GM21528 (cell line): ENCODE measurements at regions not wholly inside any gene's neighbourhood (a gene's known extent, or its start where the extent isn't known, plus 50 kb on each side); places are given as distances from the start of the nearest gene placed in this dataset.
"Not testable (repeated sequence)": the region's sequence is repeated elsewhere in the genome, so short reads cannot be mapped to it uniquely, and the experiment has no call there.

ENCODE experiments used
- ATAC-seq: cut with Tn5 transposase; IDR thresholded peaks from one replicate; pipeline ENCODE4 v1.9.1; 2021; ENCODE audit warnings: mild to moderate bottlenecking, moderate library complexity; ENCODE audit not compliant: unreplicated experiment, low FRiP score

DNA sequence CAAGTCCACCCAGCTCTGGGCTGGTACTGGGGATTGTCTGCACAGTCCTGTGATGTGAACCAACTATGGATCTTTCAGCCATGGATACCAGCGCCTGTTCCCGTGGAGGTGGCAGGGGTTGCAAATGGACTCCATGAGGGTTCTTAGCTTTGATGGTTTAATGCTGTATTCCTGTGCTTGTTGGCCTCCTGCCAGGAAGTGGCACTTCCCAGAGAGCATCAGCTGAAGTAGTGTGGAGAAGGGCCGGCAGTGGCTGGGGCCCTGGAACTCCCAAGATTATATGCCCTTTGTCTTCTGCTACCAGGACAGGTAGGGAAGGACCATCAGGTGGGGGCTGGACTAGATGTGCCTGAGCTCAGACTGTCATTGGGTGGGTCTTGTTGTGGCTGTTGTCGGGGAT lies 1104.8 kb upstream of the COX7C start:
- ATAC-seq = no peak

DNA sequence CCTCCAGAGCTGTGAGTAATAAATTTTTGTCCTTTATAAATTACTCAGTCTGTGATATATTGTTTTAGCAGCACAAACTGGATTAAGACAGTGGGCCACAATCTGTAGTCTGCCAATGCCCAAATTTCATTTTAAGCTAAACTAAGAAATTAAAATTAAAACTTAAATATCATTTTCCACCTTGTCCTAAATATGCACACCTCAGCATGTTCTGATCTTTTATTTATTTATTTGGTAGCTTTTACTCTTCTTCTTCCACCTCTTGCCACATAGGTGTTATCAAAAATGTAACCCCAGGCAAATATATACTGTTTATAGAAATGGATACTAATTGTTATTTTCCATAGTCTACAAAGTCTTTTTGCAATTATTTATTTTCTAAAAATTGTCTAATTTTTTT lies 1102.2 kb upstream of the COX7C start:
- ATAC-seq = no peak

DNA sequence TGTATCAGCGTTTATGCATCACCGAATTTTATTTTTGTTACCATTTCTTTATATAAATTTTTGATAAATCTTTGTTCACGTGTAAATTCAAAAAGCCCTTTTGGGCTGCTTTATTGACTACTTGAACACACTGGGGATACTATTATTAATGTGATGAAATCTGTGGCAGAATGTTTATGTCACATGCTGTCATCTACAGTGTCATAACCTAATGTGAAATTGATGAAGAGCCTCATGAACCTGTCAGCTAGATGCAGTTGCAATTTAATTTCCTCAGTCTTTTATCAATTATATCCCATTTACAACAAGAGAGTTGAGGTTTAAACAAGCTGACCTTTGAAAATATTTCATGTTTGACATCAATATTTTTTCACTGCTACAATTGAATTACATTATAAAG lies 1100.4 kb upstream of the COX7C start:
- no peak for ATAC-seq

DNA sequence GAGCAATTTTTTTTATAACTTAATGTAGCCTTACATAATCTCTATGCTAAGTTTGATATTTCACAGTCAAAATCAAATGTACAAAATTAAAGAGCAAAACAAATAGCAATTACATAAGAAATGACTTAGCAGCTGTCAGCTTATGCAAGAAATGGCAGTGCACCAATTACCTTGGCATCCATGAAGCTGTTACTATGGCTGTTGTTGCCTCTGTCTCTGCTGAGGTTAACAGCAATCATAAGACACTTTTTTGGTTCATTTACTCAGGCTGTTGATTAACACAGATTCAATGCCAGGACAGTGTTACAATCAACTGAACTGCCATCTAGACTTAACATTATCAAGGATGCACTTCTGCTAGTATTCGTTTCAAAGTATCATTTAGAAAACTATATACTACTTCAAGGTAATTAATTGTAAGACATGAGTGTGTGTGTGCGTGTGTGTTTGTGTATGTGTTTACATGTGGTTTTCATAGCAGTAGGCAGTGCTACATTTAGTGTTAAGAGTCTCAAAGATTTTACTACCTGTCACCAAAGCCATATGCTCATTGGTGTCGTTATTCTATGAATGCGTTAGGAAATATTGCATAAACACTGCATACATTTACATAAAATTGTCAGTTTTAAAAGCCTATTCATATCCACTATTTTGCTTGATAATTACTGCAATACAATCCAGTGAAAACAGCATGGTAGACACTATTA lies 1084.2 kb upstream of the COX7C start:
- no peak for ATAC-seq

DNA sequence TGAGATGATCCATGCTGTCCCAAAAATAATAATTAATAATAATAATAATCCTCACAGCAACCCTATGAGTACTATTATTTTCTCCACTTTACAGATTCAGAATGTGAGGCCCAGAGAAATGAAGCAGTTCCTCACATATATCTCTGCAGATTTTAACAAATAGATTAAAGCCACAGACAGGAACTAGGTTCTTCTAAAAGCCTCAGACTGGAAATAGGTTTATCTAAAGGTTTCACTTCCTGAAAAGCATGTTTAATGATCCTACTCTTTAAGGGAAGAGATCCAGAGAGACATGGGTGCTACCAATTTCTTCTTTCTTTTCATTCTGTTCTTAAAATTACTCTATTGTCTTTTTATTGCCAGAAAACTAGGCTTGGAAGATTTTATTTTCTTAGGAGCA lies 1079.4 kb upstream of the COX7C start:
- no peak for ATAC-seq

DNA sequence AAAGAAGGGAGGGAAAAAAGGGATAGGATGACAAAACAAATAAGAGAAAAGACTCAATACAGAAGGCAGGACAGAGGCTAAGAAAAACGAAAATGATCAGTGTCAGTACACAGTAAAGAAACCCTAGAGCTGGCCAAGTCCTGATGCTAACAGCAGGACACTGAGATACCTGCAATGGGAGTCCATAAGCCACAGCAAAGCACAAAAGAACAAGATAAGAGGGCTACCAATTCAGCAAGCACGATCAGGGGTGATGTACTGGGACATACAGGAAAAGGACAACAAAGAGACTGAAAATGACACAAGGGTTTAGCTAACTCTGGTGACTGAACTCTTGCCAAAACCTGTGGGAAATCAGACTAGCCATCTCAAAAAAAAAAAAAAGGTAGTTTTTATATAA lies 1072.6 kb upstream of the COX7C start:
- ATAC-seq = no peak

DNA sequence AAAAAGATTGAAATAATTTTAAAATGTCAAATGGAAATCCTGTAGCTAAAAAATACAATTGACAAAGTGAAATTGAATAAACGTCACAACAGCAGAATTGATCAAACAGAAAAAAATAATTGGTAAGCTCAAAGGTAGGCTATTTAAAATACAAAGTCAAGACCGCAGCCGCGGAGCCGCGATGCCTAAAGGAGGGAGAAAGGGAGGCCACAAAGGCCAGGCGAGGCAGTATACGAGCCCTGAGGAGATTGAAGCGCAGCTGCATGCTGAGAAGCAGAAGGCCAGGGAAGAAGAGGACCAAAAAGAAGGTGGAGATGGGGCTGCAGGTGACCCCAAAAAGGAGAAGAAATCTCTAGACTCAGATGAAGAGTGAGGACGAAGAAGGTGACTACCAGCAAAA lies 1068.5 kb upstream of the COX7C start:
- no peak for ATAC-seq

DNA sequence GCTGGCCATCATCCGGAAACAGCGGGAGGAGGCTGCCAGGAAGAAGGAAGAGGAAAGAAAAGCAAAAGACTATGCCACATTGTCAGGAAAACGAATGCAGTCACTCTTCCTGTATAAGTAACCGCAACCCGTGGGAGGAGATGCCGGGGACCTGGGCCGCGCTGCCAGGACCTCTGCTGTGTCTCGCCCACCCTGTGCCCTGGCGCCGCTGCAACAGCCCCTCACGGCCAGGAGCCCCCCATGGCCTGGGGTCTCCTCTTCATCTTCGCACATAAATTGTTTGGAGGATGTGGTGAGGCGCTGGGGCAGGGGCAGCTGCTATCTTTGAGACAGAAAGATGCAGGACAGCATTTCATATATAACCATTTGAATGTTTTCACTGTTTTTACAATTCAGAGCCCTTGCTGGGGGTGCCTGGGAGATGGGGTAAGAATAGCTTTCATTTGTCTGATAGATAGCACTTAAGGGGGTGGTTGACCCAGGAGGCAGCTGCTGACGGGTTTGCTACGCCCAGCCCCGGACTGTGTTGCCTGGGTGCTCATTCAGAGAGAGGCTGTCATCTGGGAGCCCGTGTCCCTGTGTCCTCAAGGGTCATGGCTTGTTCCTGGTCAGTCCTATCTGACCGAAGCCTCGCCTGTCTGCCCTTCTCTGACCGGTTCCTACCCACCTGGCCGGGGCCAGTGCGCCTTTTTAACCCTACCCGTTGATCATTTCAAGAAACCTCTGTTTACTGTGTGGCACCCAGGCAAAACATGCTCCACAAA lies 1067.7 kb upstream of the COX7C start:
- ATAC-seq = no peak

DNA sequence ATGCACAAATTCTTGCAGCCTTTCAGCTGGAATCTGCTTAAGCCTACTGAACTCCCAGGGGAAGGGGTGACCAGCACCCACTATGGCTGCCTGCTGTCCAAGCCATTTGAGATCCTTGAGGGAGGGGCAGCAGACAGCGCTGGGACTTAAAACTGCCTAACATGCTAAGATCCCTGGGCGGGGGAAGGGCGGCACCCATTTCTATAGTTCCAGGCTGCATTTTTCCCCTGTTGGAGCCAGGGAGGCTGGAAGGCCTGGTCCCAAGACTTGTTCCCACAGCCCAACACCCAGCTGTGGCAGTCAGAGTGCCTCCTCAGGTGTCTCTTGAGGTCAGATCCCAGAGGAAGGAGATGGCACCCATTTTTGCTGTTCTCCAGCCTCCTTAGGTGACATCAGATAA lies 1061.3 kb upstream of the COX7C start:
- no peak for ATAC-seq

DNA sequence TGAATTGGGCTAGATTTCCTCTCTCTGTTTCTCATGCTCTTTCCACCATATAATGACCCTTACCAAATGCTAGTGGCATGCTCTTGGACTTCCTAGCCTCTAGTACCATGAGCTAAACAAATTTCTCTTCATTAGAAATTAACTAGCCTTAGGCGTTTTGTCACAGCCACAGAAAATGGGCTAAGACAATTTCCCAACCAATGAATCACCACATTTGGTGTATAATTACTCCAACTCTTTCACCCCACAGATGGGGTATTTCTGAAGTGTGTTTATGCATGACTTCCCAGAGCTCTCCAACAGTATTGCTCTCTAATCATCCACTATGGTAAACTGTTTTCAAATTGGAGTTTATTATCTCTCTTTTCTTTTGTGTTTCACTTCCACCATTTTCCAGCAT lies 1041.1 kb upstream of the COX7C start:
- ATAC-seq = no peak

DNA sequence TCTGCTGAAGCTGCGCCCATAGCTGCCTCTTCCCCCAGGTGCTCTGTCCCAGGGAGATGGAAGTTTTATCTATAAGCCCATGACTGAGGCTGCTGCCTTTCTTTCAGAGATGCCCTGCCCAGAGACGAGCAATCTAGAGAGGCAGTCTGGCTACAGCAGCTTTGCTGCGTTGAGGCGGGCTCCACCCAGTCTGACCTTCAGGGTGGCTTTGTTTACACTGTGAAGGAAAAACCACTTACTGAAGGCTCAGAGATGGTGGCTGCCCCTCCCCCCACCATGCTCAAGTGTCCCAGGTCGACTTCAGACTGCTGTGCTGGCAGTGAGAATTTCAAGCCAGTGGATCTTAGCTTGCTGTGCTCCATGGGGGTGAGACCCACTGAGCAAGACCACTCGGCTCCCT lies 1029.9 kb upstream of the COX7C start:
- ATAC-seq = not testable (repeated sequence)

DNA sequence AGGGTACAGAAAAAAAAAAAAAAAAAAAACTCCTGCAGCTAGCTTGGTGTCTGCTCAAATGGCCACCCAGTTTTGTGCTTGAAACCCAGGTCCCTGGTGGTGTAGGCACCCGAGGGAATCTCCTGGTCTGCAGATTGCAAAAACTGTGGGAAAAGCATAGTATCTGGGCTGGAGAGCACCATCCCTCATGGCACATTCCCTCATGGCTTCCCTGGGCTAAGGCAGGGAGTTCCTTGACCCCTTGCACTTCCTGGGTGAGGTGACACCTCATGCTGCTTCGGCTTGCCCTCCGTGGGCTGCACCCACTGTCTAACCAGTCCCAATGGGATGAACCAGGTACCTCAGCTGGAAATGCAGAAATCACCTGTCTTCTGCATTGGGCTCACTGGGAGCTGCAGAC lies 1029.5 kb upstream of the COX7C start:
- ATAC-seq = not testable (repeated sequence)

DNA sequence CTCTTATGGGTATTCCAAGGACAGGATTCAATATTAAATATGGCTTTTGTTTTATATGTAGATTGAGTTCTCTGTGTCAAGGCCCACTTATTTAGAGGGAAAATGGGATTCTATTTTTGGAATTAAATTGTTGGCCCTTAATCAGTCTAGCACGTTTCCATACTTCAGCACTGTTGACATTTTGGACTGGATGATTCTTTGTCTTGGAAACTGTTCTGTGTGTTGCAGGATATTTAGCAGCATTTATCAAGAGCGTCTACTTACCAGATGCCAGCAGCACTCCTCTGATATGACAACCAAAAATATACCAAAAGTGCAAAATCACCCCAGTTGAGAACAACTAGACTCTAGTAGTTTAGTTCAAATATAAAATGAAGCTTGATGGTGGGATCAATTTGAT lies 1027.0 kb upstream of the COX7C start:
- ATAC-seq = no peak

DNA sequence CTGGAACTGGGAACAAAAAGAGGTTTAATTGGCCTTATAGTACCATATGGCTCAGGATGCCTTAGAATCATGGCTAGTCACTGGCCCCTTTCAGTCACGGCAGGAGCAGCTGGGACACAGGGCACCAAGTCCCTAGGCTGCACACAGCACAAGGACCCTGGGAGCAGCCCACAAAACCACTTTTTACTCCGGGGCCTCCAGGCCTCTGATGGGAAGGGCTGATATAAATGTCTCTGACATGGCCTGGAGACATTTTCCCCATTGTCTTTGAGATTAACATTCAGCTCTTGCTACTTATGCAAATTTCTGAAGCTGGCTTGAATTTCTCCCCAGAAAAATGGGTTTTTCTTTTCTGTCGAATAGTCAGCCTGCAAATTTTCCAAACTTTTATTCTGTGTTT lies 1026.4 kb upstream of the COX7C start:
- no peak for ATAC-seq

DNA sequence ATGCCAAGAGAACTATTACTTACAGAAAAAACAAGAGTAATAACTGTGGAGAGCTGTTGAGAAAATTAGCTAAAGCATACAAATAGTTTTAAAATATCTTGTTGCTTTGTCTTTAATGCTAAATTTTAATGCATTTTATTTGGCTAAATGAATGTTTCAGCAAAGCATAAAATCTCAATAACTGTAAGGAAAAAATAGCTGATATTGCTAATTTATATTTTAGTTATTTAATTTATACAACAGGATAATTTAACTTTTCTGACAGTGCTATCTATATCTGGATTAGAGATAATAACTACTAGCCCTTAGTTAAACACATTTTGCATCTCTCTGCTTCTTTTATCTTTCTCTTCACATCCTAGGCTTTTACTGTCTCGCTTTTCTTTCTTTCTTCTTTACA lies 1014.9 kb upstream of the COX7C start:
- no peak for ATAC-seq

DNA sequence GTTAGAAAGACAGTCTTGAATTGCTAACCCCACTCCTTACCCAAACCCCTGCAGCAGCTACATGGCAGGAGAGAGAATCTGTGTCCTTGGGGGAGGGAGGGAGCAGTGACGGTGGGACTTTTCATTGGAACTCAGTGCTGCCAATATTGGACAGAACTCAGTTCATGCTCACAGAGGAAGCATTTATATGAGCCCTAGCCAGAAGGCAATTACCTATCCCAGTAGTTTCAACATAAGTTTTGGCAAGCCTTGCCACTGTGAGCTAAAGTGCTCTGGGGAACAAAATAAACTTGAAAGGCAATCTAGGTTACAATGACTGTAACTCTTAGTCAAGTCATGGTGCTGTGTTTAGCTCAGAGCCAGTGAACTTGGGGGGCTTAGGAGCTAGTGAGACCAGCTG lies 1013.4 kb upstream of the COX7C start:
- no peak for ATAC-seq

DNA sequence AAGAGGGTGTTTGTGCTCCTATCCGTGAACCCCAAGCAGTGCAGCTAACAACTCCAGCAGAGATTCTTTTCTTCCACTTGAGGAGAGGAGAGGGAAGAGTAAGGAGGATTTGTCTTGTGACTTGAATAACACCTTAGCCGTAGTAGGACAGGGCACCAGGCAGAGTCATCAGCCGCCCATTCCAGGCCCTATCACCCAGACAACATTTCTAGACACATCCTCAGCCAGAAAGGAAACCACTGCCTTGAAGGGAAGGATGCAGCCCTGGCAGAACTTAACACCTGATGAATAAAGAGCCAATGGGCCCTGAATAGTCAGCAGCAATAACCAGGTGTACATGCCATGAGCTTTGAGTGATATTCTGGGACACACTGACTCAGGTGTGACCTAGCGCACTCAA lies 1013.0 kb upstream of the COX7C start:
- ATAC-seq = no peak

DNA sequence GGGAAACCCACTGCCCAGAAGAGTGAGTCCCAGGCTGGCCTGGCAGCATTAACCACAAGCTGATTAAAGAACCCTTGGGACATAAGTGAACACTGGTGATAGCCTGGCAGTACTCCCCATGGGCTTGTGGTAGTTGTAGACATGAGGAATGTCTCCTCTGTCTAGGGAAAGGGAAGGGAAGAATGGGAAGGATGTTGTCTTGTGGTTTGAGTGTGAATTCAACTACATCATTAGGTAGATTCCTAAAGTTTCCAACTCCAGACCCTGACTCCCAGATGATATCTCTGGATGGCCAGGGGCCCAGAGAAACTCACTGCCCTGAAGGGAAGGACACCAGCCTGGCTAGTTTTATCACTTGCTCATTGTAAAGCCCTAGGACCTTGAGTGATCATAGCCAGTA lies 1012.4 kb upstream of the COX7C start:
- ATAC-seq = no peak

DNA sequence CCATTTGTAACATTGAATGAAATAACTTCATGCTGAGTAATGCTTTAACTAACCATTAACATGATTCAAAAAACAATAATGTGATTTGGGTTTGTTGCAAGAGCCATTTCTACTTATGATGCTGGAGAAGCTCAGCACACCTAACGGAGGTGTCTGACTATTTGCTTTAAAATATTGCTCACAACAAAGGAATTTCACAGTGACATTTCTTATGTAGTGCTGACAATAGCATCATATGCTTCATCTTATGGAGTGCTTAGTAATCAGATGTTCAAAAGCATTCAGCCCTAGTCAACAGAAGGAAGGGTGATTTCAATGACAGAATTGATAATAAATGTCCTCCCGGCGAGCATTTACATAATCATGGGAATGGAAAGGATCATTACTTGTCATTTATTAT lies 1003.3 kb upstream of the COX7C start:
- ATAC-seq = no peak

DNA sequence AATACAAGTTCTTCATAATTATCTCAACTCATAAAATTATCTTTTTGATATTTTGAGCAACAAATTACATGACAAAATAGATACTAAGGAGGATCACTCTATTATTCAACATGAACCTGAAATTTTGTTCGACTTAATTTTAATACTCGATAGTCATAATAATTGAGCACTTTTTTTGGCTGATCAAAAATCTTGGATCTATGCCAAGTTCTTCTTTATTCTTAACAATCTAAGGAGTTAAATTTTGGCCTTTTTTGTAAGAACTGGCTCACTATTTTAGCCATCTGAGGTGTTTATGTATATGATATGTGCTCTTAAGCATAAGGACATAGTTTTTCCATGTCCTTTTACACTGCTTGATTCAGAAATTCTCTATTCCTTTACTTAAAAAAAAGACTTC lies 996.1 kb upstream of the COX7C start:
- ATAC-seq = no peak

DNA sequence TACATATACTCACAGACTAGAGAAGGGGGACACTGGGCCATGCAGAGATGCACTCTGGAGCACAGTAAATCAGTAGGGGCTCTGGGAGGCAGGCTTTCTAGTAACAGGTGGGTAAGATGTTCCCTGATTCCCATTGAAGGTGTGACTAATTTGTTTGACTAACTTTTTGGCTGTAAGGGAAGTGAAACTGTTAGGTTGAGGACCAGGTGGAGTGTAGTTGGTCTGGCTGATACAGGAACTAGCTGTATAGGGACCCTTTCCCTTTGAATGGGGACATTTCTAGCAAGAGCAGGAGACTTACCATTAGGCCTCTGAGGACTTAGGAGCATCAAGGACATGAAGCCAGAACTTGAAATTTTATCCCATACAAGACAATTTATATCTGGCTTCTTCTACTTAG lies 989.6 kb upstream of the COX7C start:
- ATAC-seq = no peak

DNA sequence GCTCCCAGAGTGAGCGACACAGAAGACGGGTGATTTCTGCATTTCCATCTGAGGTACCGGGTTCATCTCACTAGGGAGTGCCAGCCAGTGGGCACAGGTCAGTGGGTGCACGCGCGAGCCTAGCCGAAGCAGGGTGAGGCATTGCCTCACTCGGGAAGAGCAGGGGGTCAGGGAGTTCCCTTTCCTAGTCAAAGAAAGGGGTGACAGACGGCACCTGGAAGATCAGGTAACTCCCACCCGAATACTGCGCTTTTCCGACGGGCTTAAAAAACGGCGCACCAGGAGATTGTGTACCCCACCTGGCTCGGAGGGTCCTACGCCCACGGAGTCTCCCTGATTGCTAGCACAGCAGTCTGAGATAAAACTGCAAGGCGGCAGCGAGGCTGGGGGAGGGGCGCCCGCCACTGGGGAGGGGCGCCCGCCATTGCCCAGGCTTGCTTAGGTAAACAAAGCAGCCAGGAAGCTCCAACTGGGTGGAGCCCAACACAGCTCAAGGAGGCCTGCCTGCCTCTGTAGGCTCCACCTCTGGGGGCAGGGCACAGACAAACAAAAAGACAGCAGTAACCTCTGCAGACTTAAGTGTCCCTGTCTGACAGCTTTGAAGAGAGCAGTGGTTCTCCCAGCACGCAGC lies 979.1 kb upstream of the COX7C start:
- not testable (repeated sequence) for ATAC-seq
